NOMO-1 treated with dmso at 0.1 percent for 144 hours (cell line): ENCODE measurements at regions not wholly inside any gene's neighbourhood (a gene's known extent, or its start where the extent isn't known, plus 50 kb on each side); places are given as distances from the start of the nearest gene placed in this dataset.

Source experiments
- DNase-seq: peaks from one replicate; lab custom pipeline; 2025; ENCODE audit not compliant: unreplicated experiment; lab: John Stamatoyannopoulos, UW

GRCh38 chr14:44309331-44309730 lies 197.8 kb downstream of the FSCB start:
- no peak for DNase-seq

GRCh38 chr14:44300916-44301315 lies 206.2 kb downstream of the FSCB start:
- DNase-seq: no peak

GRCh38 chr14:44297437-44297836 lies 209.6 kb downstream of the FSCB start:
- DNase-seq: no peak

- no peak for DNase-seq
Measured at GRCh38 chr14:44291366-44291915, 215.6 kb downstream of the FSCB start.

DNA sequence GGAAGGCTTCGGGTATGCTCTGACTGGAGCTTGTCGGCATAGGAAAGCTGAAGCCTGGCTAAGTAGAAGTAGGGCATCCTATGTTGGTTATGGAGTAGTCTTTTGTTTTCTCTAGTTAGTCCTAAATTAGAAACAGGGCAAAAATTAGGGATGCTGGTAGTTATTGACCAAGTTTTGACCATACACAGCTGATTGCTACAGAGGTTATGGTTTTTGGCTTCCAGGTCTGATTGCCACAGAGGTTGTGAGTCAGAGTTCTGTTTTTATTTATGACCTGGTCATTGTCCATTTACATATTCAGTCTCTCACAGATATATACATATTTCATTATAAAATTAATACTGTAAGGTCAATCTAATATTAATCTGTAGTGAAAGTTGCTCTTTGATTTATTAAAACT lies 219.2 kb downstream of the FSCB start:
- no peak for DNase-seq

GRCh38 chr14:44286201-44286600 lies 220.9 kb downstream of the FSCB start:
- no peak for DNase-seq

GRCh38 chr14:44283836-44284235 lies 223.2 kb downstream of the FSCB start:
- DNase-seq: no peak

DNA sequence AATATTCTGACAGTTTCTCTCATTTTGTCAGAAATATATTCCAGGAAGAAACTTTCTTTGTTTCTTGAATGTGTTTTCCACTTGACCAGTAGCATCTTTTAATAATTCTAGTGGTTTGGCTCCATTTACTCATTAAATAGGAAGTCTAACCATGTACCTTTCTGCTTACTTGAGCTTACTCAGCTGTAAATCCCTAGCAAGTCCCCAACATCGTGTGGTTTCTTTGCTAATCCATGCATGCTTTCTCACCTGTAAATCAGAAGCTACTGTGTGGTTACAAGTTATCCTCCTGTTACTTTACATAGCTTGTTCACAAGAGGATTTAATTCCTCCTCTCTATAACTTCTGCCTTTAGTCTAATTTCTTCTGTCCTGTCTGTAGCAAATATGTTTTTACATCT lies 227.7 kb downstream of the FSCB start:
- no peak for DNase-seq

DNA sequence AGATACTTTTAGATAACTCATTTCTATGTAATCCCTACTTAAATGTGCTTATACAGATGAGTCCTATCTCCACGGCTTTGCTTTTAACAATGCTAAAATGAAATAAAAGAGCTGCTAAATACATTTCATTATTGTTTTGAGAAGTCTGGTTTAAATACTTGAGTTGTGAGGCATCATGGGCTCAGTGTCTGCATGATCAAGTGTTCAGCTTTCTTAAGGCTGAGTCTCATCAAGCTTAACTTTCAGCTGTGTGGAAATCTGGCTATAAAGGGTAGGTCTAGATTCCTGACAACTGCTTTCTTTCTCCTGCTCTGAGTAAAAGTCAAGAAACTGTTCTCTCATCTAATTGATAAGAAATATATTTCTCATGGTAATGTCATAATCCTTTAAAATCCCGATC lies 235.4 kb downstream of the FSCB start:
- DNase-seq: no peak

GRCh38 chr14:44271006-44271405 lies 236.1 kb downstream of the FSCB start:
- DNase-seq: no peak

GRCh38 chr14:44265246-44265645 lies 241.8 kb downstream of the FSCB start:
- DNase-seq: no peak

DNA sequence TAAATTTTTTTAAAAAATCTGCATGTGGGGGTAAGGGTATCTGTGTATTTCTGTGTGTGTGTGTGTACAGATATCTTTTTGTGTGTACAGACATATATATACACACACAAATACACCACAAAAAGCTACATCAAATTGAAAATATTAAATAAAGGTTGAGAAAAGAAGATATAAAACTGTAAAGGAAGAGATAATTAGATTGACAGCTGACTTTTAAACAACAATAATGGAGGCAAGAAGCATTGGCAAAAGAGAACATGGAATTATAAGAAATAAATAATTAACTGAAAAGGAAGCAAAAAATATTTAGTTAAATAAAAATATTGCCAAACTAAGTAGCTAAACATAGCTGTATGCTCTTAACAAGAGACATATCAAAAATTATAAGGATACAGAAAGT lies 291.4 kb downstream of the FSCB start:
- no peak for DNase-seq

DNA sequence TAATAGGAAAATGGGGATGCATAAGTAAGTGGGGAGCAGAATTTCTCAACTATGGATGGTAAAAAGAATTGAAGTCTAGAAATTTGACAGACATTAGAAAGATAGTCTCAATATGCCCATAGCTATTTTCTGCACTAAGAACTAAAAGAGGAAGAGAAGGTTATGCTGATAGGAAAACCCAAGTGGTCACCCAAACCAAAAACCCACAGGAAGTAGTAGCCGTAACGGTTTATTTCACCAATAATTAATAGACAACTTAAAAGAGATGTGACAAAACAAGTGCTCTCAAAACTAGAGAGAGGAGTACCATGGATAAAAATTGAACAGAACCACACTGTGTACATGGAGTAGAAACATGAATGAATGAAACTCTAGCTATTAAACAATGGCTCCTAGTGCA lies 295.4 kb downstream of the FSCB start:
- DNase-seq: no peak

DNA sequence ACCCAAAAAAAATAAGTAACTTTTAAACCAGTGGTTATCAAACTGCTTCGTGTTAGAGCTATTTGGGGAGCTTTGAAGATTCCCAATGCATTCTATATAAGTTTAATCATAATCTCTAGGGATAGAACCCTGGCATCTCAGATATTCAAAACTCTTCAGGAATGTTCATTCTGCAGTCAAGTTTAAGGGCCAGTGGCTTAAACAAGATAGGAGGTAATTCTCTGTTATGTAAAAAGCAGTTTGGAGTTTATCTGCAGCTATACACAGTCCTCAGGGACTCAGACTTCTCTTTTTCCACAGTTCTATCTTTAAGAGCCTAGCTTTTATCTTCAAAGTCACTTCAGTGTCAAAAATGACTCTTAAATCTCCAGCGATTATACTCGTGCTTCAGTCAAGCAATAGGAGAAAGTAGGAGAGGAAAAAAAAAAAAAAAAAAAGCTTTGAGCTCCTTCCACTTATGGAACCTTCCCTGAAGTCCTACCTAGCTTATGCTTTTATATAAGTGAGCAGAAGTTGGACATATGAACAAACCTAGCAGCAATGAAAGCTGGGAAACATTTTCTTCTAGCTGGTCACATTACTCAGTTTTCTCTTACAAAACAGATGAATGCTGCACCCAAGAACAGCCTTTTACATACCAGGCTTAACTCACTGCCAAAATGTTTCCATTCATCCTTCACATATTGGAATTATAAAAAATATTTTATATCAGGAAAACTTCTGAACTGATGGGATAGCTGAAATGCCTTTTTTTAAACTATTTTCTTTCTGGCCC lies 302.8 kb downstream of the FSCB start:
- no peak for DNase-seq

DNA sequence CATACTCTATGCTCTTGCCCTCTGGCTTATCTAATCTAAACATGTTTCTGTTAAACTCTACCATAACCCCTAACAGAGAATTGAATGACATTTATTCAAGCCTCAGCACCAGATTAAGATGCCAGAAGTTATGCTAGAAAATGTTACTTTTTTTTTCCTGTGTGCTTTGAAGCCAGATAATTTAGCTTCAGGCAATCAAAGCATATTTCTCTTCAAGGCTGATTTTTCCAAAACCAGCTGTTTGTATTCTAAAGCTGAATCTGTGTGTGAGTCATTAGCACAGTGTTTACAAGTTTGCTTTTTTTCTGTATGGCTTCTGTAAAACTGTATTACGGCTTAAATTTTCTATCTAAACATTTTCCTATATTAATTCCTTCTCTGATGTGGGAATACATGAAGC lies 326.1 kb downstream of the FSCB start:
- no peak for DNase-seq

DNA sequence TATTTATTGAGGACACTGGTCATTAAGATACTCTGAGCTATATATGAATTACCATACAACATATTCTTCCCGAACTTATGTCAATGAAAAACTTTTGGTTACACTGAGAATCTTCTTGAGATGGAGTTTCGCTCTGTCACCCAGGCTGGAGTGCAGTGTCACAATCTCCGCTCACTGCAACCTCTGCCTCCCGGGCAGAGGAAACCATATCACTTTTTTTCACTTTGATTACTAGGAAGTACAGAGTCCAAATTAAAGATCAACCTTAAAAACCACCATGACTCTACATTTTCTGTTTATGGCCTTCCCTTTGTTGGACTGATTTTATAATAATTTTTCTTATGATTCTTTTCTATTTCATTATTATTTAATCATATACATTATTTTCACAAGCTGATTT lies 336.5 kb downstream of the FSCB start:
- DNase-seq: no peak

GRCh38 chr14:44170101-44170500 lies 337.0 kb downstream of the FSCB start:
- no peak for DNase-seq

DNA sequence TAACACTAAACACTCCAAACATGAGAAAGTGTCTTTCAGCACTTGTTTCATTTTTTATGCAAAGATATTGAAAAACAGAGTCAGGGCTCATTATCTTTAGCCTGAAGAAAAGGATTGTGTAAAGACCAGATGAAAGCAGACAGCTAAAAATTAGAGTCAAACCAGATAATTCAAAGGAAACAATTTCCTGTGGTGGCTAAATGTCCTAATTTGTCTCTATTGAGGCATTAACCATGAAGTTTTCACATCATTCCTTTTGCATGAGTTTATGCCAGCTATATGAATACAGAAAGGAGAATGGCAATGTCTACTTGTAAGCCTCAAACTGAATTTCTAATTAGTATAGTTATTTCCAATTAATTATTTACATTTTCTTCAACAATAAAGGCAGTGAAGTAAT lies 338.5 kb downstream of the FSCB start:
- no peak for DNase-seq

DNA sequence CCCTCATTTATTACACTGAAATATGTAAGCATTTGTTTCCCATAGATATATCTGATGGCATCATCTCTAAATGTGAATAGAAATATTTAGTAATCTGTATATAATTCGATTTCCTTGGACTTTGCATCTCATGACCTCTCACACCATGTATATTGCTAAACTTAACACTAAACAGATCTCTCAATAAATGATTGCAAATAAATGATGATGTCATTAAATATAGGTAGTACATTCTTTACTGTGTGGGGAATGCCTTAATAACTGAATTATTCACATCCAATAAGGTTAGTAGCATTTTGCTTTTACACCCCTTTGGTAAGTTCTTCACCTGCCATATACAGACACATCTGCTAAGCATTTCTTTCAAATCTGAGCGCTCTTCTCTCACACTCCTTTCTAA lies 340.5 kb downstream of the FSCB start:
- no peak for DNase-seq

GRCh38 chr14:44165936-44166335 lies 341.1 kb downstream of the FSCB start:
- DNase-seq: no peak

DNA sequence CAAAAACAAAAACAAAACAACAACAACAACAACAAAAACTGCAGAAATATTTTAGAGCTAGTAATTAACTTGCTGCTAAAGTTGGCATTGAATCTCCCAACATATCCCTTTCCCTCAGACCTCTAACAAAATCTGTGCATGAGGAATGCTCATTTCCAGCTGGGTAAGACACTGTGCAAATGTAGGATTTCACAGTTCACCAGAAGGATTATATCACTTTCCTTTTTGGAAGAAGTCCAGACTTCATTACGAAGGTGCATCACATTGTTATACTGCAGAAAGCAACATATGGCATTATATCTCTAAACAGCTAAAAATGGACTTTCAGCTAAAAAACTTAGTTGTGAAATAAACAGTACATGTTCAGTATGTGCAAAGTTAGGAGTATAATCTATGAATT lies 341.8 kb downstream of the FSCB start:
- DNase-seq: no peak

GRCh38 chr14:44163946-44164345 lies 343.1 kb downstream of the FSCB start:
- no peak for DNase-seq

- no peak for DNase-seq
Measured at GRCh38 chr14:44162197-44162596, 344.9 kb downstream of the FSCB start.
